ENCODE measurements at regions not wholly inside any gene's neighbourhood (a gene's known extent, or its start where the extent isn't known, plus 50 kb on each side); places are given as distances from the start of the nearest gene placed in this dataset.

GRCh38 chr20:50317609-50318008 is 127.0 kb downstream of the CEBPB start:
- H3K4me3 ChIP-seq, result no peak overlapping the region
- intact Hi-C loops (cut with DNase I), result no loop called here
- DNase-seq (ENCODE audit: low spot score), result no peak
- no peaks in the 10 kb centered on the region for H3K36me3 ChIP-seq
- no peaks in the 10 kb centered on the region for H3K9me3 ChIP-seq
- H3K27ac ChIP-seq, result peak overlapping the region in 1 of 2 donors; percentile 23
- no peaks in the 10 kb centered on the region for H3K27me3 ChIP-seq (replicated peaks; ENCODE audit: insufficient read depth)
- H3K4me1 ChIP-seq (replicated peaks), result no peaks in the 10 kb centered on the region
- WGBS, result 55% methylated on average over 7 of the region's 7 CpGs
- TF ChIP-seq POLR2A (IDR thresholded peaks at IDR 0.05) (no peak), CTCF (IDR thresholded peaks at IDR 0.05) (peak in 1 of 4 experiments; percentile 13)

- no peaks in the 10 kb centered on the region for H3K4me1 ChIP-seq (replicated peaks)
- DNase-seq (ENCODE audit: low spot score), result no peak
- TF ChIP-seq POLR2AphosphoS5 (IDR thresholded peaks at IDR 0.05), result no peak
- TF ChIP-seq POLR2A (IDR thresholded peaks at IDR 0.05), result no peak
- TF ChIP-seq CTCF (IDR thresholded peaks at IDR 0.05), result no peak
- no peaks in the 10 kb centered on the region for H3K36me3 ChIP-seq
- no peak overlapping the region for H3K27ac ChIP-seq
- H3K4me3 ChIP-seq, result no peak overlapping the region
- H3K27me3 ChIP-seq (replicated peaks; ENCODE audit: insufficient read depth), result no peaks in the 10 kb centered on the region
- 78% methylated on average over 8 of the region's 8 CpGs for WGBS
- intact Hi-C loops (cut with DNase I), result no loop called here
- no peaks in the 10 kb centered on the region for H3K9me3 ChIP-seq
Measured at GRCh38 chr20:50318710-50319109, 128.1 kb downstream of the CEBPB start.

GRCh38 chr20:50320005-50320900 is 129.6 kb downstream of the CEBPB start:
- intact Hi-C loops (cut with DNase I), result no loop called here
- WGBS, result 67% methylated on average over 13 of the region's 13 CpGs
- Histone ChIP-seq H3K4me3 (peak overlapping the region; percentile 3 to 18), H3K4me1 (replicated peaks) (no peaks in the 10 kb centered on the region), H3K9me3 (no peaks in the 10 kb centered on the region), H3K36me3 (no peaks in the 10 kb centered on the region), H3K27ac (peak overlapping the region; percentile 79 to 80), H3K27me3 (replicated peaks; ENCODE audit: insufficient read depth) (no peaks in the 10 kb centered on the region)
- TF ChIP-seq CTCF (IDR thresholded peaks at IDR 0.05), result no peak
- no peak for TF ChIP-seq POLR2AphosphoS5 (IDR thresholded peaks at IDR 0.05)
- no peak for TF ChIP-seq POLR2A (IDR thresholded peaks at IDR 0.05)
- no peak for DNase-seq (ENCODE audit: low spot score)

- H3K4me1 ChIP-seq (replicated peaks), result no peaks in the 10 kb centered on the region
- H3K4me3 ChIP-seq, result peak overlapping the region; percentile 3 to 18
- peak in 1 of 4 experiments; percentile 12 for TF ChIP-seq CTCF (IDR thresholded peaks at IDR 0.05)
- peak; percentile 87 for TF ChIP-seq POLR2A (IDR thresholded peaks at IDR 0.05)
- peak; percentile 85 for TF ChIP-seq POLR2AphosphoS5 (IDR thresholded peaks at IDR 0.05)
- no peaks in the 10 kb centered on the region for H3K27me3 ChIP-seq (replicated peaks; ENCODE audit: insufficient read depth)
- 37% methylated on average over 19 of the region's 21 CpGs for WGBS
- peak overlapping the region; percentile 79 to 80 for H3K27ac ChIP-seq
- H3K9me3 ChIP-seq, result no peaks in the 10 kb centered on the region
- peak; percentile 87 for DNase-seq (ENCODE audit: low spot score)
- intact Hi-C loops (cut with DNase I), result no loop called here
- no peaks in the 10 kb centered on the region for H3K36me3 ChIP-seq
Measured at GRCh38 chr20:50320901-50321796, 130.5 kb downstream of the CEBPB start.
